C4-2B (cell line): ENCODE measurements at regions not wholly inside any gene's neighbourhood (a gene's known extent, or its start where the extent isn't known, plus 50 kb on each side); places are given as distances from the start of the nearest gene placed in this dataset.

Experiments
- ZFX ChIP-seq: fragments of 450-650 bp; IDR thresholded peaks from 2 replicates; pipeline ENCODE4 v1.6.1; 2017
- TF ChIP-seq, protein P1 (sequence below): fragments of 450-650 bp; conservative IDR thresholded peaks from 2 replicates; pipeline ENCODE4 v1.5.1; 2017; ENCODE audit warnings: mild to moderate bottlenecking

DNA sequence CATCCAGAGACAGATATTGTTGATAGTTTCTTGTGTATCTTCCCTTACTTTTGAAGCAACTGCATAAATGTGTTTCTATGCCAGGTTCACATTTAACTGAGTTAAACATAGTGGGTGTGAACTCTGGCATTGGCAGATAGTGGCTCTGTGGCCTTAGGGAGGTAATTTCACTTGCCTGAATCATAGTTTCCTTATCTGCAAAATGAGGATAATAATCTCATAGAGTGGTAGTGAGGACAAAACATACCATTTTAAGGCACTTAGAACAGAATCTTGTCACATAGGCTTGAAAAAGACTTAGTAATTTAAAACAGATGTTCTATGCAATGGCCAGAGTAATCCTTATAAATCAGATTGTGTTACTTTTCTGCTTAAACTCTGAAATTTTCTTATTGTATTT, 56.4 kb upstream of the SYN3 start:
- TF ChIP-seq, protein P1, sequence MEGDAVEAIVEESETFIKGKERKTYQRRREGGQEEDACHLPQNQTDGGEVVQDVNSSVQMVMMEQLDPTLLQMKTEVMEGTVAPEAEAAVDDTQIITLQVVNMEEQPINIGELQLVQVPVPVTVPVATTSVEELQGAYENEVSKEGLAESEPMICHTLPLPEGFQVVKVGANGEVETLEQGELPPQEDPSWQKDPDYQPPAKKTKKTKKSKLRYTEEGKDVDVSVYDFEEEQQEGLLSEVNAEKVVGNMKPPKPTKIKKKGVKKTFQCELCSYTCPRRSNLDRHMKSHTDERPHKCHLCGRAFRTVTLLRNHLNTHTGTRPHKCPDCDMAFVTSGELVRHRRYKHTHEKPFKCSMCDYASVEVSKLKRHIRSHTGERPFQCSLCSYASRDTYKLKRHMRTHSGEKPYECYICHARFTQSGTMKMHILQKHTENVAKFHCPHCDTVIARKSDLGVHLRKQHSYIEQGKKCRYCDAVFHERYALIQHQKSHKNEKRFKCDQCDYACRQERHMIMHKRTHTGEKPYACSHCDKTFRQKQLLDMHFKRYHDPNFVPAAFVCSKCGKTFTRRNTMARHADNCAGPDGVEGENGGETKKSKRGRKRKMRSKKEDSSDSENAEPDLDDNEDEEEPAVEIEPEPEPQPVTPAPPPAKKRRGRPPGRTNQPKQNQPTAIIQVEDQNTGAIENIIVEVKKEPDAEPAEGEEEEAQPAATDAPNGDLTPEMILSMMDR = no peak
- no peak for TF ChIP-seq ZFX
